ENCODE measurements at regions not wholly inside any gene's neighbourhood (a gene's known extent, or its start where the extent isn't known, plus 50 kb on each side); places are given as distances from the start of the nearest gene placed in this dataset.
A peak's percentile ranks its signal among the peaks of the same experiment; 100 is the strongest.

GRCh38 chrX:122269243-122269781 lies 914.8 kb upstream of the GRIA3 start:
- no peak overlapping the region for H2AK5ac ChIP-seq (ENCODE audit: low read length)
- no peaks in the 10 kb centered on the region for H3K27me3 ChIP-seq (ENCODE audit: insufficient read depth, low read length)
- no peak overlapping the region for H4K8ac ChIP-seq (ENCODE audit: low read depth, low read length)
- no peak overlapping the region for H3K4me2 ChIP-seq (ENCODE audit: low read length)
- H3K4me1 ChIP-seq (ENCODE audit: control insufficient read depth in 1 of 2, insufficient read depth in 2 of 2, low read length in 2 of 2) = no peaks in the 10 kb centered on the region
- H2BK5ac ChIP-seq (ENCODE audit: low read depth, low read length, poor library complexity) = no peak overlapping the region
- no peak overlapping the region for H3K18ac ChIP-seq (ENCODE audit: low read length)
- H4K12ac ChIP-seq (ENCODE audit: low read depth, low read length) = no peak overlapping the region
- no peak overlapping the region for H3K9ac ChIP-seq (ENCODE audit: low read length)
- H2BK120ac ChIP-seq (ENCODE audit: insufficient read depth, low read length, poor library complexity) = no peak overlapping the region
- no peak overlapping the region for H3K14ac ChIP-seq (ENCODE audit: low read length)
- no peak overlapping the region for H3K27ac ChIP-seq (ENCODE audit: low read depth, low read length)
- no peaks in the 10 kb centered on the region for H3K79me1 ChIP-seq (ENCODE audit: low read length)
- no peak overlapping the region for H4K91ac ChIP-seq (ENCODE audit: low read depth, low read length)
- H3K9me3 ChIP-seq (ENCODE audit: insufficient read depth, low read depth, low read length) = no peaks in the 10 kb centered on the region
- no peak overlapping the region for H2BK12ac ChIP-seq (ENCODE audit: low read length)
- no peaks in the 10 kb centered on the region for H3K36me3 ChIP-seq (ENCODE audit: control insufficient read depth in 1 of 2, insufficient read depth in 2 of 2, low read length in 2 of 2)
- H3K79me2 ChIP-seq (ENCODE audit: control insufficient read depth, insufficient read depth, low read length, poor library complexity) = no peaks in the 10 kb centered on the region
- no peak overlapping the region for H3K4ac ChIP-seq (ENCODE audit: low read depth, low read length)
- peak in 1 of 2 donors; percentile 68 for DNase-seq
- no peak overlapping the region for H3K4me3 ChIP-seq (ENCODE audit: low read depth, low read length)
- H2AFZ ChIP-seq (ENCODE audit: insufficient read depth, low read length, poor library complexity) = no peak overlapping the region
- H3K23ac ChIP-seq (ENCODE audit: low read length) = no peak overlapping the region

GRCh38 chrX:122270809-122271494 lies 913.1 kb upstream of the GRIA3 start:
- no peaks in the 10 kb centered on the region for H3K36me3 ChIP-seq (ENCODE audit: control insufficient read depth in 1 of 2, insufficient read depth in 2 of 2, low read length in 2 of 2)
- no peak overlapping the region for H3K27ac ChIP-seq (ENCODE audit: low read depth, low read length)

GRCh38 chrX:122272011-122272410 lies 912.1 kb upstream of the GRIA3 start:
- H3K79me1 ChIP-seq (ENCODE audit: low read length) = no peaks in the 10 kb centered on the region
- no peak overlapping the region for H3K9ac ChIP-seq (ENCODE audit: low read length)
- no peak overlapping the region for H3K14ac ChIP-seq (ENCODE audit: low read length)
- H3K9me3 ChIP-seq (ENCODE audit: insufficient read depth, low read depth, low read length) = no peaks in the 10 kb centered on the region
- H4K12ac ChIP-seq (ENCODE audit: low read depth, low read length) = no peak overlapping the region
- no peak overlapping the region for H3K27ac ChIP-seq (ENCODE audit: low read depth, low read length)
- H3K23ac ChIP-seq (ENCODE audit: low read length) = no peak overlapping the region
- no peaks in the 10 kb centered on the region for H3K36me3 ChIP-seq (ENCODE audit: control insufficient read depth in 1 of 2, insufficient read depth in 2 of 2, low read length in 2 of 2)
- no peak for DNase-seq
- H3K4me3 ChIP-seq (ENCODE audit: low read depth, low read length) = no peak overlapping the region
- no peak overlapping the region for H4K8ac ChIP-seq (ENCODE audit: low read depth, low read length)
- H2AFZ ChIP-seq (ENCODE audit: insufficient read depth, low read length, poor library complexity) = no peak overlapping the region
- H4K91ac ChIP-seq (ENCODE audit: low read depth, low read length) = no peak overlapping the region
- H3K27me3 ChIP-seq (ENCODE audit: insufficient read depth, low read length) = no peaks in the 10 kb centered on the region
- H2BK5ac ChIP-seq (ENCODE audit: low read depth, low read length, poor library complexity) = no peak overlapping the region
- H3K4me1 ChIP-seq (ENCODE audit: control insufficient read depth in 1 of 2, insufficient read depth in 2 of 2, low read length in 2 of 2) = no peaks in the 10 kb centered on the region
- H3K4ac ChIP-seq (ENCODE audit: low read depth, low read length) = no peak overlapping the region
- no CpG with 5 or more reads among the region's 1 CpG for WGBS (ENCODE audit: extremely low coverage, insufficient coverage, insufficient read length)
- no peak overlapping the region for H2AK5ac ChIP-seq (ENCODE audit: low read length)
- H3K79me2 ChIP-seq (ENCODE audit: control insufficient read depth, insufficient read depth, low read length, poor library complexity) = no peaks in the 10 kb centered on the region
- no peak overlapping the region for H2BK120ac ChIP-seq (ENCODE audit: insufficient read depth, low read length, poor library complexity)
- no peak overlapping the region for H2BK12ac ChIP-seq (ENCODE audit: low read length)
- H3K4me2 ChIP-seq (ENCODE audit: low read length) = no peak overlapping the region
- H3K18ac ChIP-seq (ENCODE audit: low read length) = no peak overlapping the region

More at GRCh38 chrX:122270809-122271494, 913.1 kb upstream of the GRIA3 start:
- H3K14ac ChIP-seq (ENCODE audit: low read length) = no peak overlapping the region
- no peak overlapping the region for H2AFZ ChIP-seq (ENCODE audit: insufficient read depth, low read length, poor library complexity)
- no CpG with 5 or more reads among the region's 7 CpGs for WGBS (ENCODE audit: extremely low coverage, insufficient coverage, insufficient read length)
- H3K4me1 ChIP-seq (ENCODE audit: control insufficient read depth in 1 of 2, insufficient read depth in 2 of 2, low read length in 2 of 2) = no peaks in the 10 kb centered on the region
- H2BK12ac ChIP-seq (ENCODE audit: low read length) = no peak overlapping the region
- H2AK5ac ChIP-seq (ENCODE audit: low read length) = no peak overlapping the region
- H2BK120ac ChIP-seq (ENCODE audit: insufficient read depth, low read length, poor library complexity) = no peak overlapping the region
- no peaks in the 10 kb centered on the region for H3K79me2 ChIP-seq (ENCODE audit: control insufficient read depth, insufficient read depth, low read length, poor library complexity)
- H3K18ac ChIP-seq (ENCODE audit: low read length) = no peak overlapping the region
- no peak overlapping the region for H3K4ac ChIP-seq (ENCODE audit: low read depth, low read length)
- H3K4me2 ChIP-seq (ENCODE audit: low read length) = no peak overlapping the region
- H3K9me3 ChIP-seq (ENCODE audit: insufficient read depth, low read depth, low read length) = no peaks in the 10 kb centered on the region
- no peak overlapping the region for H2BK5ac ChIP-seq (ENCODE audit: low read depth, low read length, poor library complexity)
- H4K91ac ChIP-seq (ENCODE audit: low read depth, low read length) = no peak overlapping the region
- H3K27me3 ChIP-seq (ENCODE audit: insufficient read depth, low read length) = no peaks in the 10 kb centered on the region
- no peak overlapping the region for H3K9ac ChIP-seq (ENCODE audit: low read length)
- H4K8ac ChIP-seq (ENCODE audit: low read depth, low read length) = no peak overlapping the region
- no peaks in the 10 kb centered on the region for H3K79me1 ChIP-seq (ENCODE audit: low read length)
- no peak overlapping the region for H3K4me3 ChIP-seq (ENCODE audit: low read depth, low read length)
- no peak overlapping the region for H4K12ac ChIP-seq (ENCODE audit: low read depth, low read length)
- DNase-seq = peak in 1 of 2 donors; percentile 30
- no peak overlapping the region for H3K23ac ChIP-seq (ENCODE audit: low read length)

GRCh38 chrX:122279746-122280145 lies 904.3 kb upstream of the GRIA3 start:
- Histone ChIP-seq H4K91ac (ENCODE audit: low read depth, low read length) (no peak overlapping the region), H2BK12ac (ENCODE audit: low read length) (no peak overlapping the region), H3K79me2 (ENCODE audit: control insufficient read depth, insufficient read depth, low read length, poor library complexity) (no peaks in the 10 kb centered on the region), H3K9me3 (ENCODE audit: insufficient read depth, low read depth, low read length) (no peaks in the 10 kb centered on the region), H3K14ac (ENCODE audit: low read length) (no peak overlapping the region), H3K4me1 (ENCODE audit: control insufficient read depth in 1 of 2, insufficient read depth in 2 of 2, low read length in 2 of 2) (no peaks in the 10 kb centered on the region), H2AK5ac (ENCODE audit: low read length) (no peak overlapping the region), H3K4me3 (ENCODE audit: low read depth, low read length) (no peak overlapping the region), H3K27me3 (ENCODE audit: insufficient read depth, low read length) (no peaks in the 10 kb centered on the region), H3K4ac (ENCODE audit: low read depth, low read length) (no peak overlapping the region), H4K8ac (ENCODE audit: low read depth, low read length) (no peak overlapping the region), H4K12ac (ENCODE audit: low read depth, low read length) (no peak overlapping the region), H3K9ac (ENCODE audit: low read length) (no peak overlapping the region), H2AFZ (ENCODE audit: insufficient read depth, low read length, poor library complexity) (no peak overlapping the region), H3K79me1 (ENCODE audit: low read length) (no peaks in the 10 kb centered on the region), H3K23ac (ENCODE audit: low read length) (no peak overlapping the region), H3K36me3 (ENCODE audit: control insufficient read depth in 1 of 2, insufficient read depth in 2 of 2, low read length in 2 of 2) (no peaks in the 10 kb centered on the region), H3K18ac (ENCODE audit: low read length) (no peak overlapping the region), H2BK5ac (ENCODE audit: low read depth, low read length, poor library complexity) (no peak overlapping the region), H3K27ac (ENCODE audit: low read depth, low read length) (no peak overlapping the region), H2BK120ac (ENCODE audit: insufficient read depth, low read length, poor library complexity) (no peak overlapping the region), H3K4me2 (ENCODE audit: low read length) (no peak overlapping the region)
- DNase-seq = no peak
- WGBS (ENCODE audit: extremely low coverage, insufficient coverage, insufficient read length) = no CpG with 5 or more reads among the region's 1 CpG
